ENCODE measurements at regions not wholly inside any gene's neighbourhood (a gene's known extent, or its start where the extent isn't known, plus 50 kb on each side); places are given as distances from the start of the nearest gene placed in this dataset.

GRCh38 chr21:28135646-28136045, 857.0 kb downstream of the LTN1 start:
- TF ChIP-seq EZH2phosphoT487 (IDR thresholded peaks at IDR 0.05; ENCODE audit: insufficient read depth, low read depth) (no peak), EZH2 (IDR thresholded peaks at IDR 0.05; ENCODE audit: insufficient read depth, poor library complexity, severe bottlenecking) (no peak)

All from GM23248 (cell line).